C4-2B (cell line): ENCODE measurements at regions not wholly inside any gene's neighbourhood (a gene's known extent, or its start where the extent isn't known, plus 50 kb on each side); places are given as distances from the start of the nearest gene placed in this dataset.

Experiments
- CTCF ChIP-seq: fragments of 450-650 bp; conservative IDR thresholded peaks from 2 replicates; pipeline ENCODE4 v1.5.1; 2017; ENCODE audit warnings: mild to moderate bottlenecking
- ZFX ChIP-seq: fragments of 450-650 bp; IDR thresholded peaks from 2 replicates; pipeline ENCODE4 v1.6.1; 2017

GRCh38 chrX:40304115-40304514 lies 206.4 kb upstream of the BCOR start:
- TF ChIP-seq CTCF (no peak), ZFX (no peak)
